ENCODE measurements at regions not wholly inside any gene's neighbourhood (a gene's known extent, or its start where the extent isn't known, plus 50 kb on each side); places are given as distances from the start of the nearest gene placed in this dataset.

DNA sequence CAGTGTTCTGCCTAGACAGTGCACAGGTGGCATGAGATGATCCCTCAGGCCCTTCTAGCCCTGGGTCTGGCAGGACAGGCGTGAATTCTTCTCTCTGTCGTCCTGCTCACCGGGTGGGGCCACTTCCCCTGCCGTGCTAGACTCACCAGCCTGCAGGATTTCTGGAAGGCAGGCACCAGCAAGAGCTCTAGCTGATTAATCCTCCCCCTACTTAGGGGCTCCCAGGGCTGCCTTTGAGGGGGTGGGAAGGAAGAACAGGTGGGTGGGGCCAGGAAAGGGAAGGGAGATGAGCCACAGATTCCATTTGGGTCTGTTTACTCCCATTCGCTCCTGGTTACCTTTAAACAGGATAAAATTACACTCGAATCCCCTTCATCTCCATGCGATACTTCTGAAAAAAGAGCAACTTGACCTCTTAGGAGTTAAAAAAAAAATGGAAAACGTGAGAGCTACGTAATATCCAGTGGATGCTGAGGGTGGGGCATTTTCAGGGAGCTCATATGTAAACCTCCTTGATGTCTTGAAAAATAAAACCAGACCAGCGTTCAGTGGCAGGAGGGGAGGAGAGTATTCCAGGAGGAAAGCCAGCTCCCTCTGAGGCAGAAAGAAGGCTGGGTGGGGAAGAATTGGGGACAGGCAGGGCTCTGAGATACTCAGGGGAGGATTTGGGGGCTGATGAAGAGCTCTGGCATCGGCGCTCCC, 665.5 kb downstream of the PTPRU start:
- Histone ChIP-seq H3K27ac (ENCODE audit: low read length) (no peak overlapping the region), H3K9ac (ENCODE audit: low read length) (no peak overlapping the region)

GRCh38 chr1:29900712-29901111, 664.4 kb downstream of the PTPRU start:
- H3K4me3 ChIP-seq (ENCODE audit: low read length), result no peak overlapping the region
- H3K27me3 ChIP-seq (ENCODE audit: control insufficient read depth, insufficient read depth, low read length), result no peaks in the 10 kb centered on the region
- H3K4me1 ChIP-seq (ENCODE audit: control insufficient read depth, low read depth, low read length), result peaks cover 20% of the 10 kb centered on the region
- H3K36me3 ChIP-seq (ENCODE audit: control insufficient read depth, low read depth, low read length), result no peaks in the 10 kb centered on the region
- no peaks in the 10 kb centered on the region for H3K9me3 ChIP-seq (ENCODE audit: control insufficient read depth, low read depth, low read length)
- no peak overlapping the region for H3K27ac ChIP-seq (ENCODE audit: low read length)
- H3K9ac ChIP-seq (ENCODE audit: low read length), result no peak overlapping the region

More for the DNA sequence above, 665.5 kb downstream of the PTPRU start:
- H3K4me3 ChIP-seq (ENCODE audit: low read length), result no peak overlapping the region
- no peaks in the 10 kb centered on the region for H3K9me3 ChIP-seq (ENCODE audit: control insufficient read depth, low read depth, low read length)
- H3K4me1 ChIP-seq (ENCODE audit: control insufficient read depth, low read depth, low read length), result peaks cover 20% of the 10 kb centered on the region
- no peaks in the 10 kb centered on the region for H3K27me3 ChIP-seq (ENCODE audit: control insufficient read depth, insufficient read depth, low read length)
- H3K36me3 ChIP-seq (ENCODE audit: control insufficient read depth, low read depth, low read length), result no peaks in the 10 kb centered on the region

DNA sequence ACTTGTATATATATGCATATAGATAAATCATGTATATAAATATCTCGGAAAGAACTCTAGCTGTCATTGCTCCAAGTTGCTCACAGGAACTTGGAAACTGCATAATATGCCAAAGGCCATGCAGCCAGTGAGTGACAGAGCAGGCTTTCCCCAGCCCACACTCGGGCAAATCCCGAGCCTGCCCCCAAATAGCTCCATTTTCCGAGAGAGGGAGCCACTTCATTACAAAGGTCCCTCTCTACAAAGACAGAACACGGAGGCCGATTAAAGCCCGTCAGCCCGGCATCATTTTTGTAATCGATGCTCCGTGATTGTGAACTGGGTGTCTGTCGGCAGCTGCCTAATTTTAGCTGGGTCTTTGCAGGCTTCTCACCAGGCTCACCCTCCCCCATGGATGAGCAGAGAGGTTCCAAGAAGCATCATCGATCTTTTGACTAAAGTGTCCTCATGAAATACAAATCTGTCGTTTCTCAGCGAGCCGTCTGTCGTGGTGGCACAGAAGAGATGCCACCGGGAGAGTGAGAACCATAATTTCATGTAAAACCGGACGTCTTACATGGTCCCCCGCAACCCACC, 663.9 kb downstream of the PTPRU start:
- Histone ChIP-seq H3K27me3 (ENCODE audit: control insufficient read depth, insufficient read depth, low read length) (no peaks in the 10 kb centered on the region), H3K4me3 (ENCODE audit: low read length) (no peak overlapping the region), H3K9me3 (ENCODE audit: control insufficient read depth, low read depth, low read length) (no peaks in the 10 kb centered on the region), H3K9ac (ENCODE audit: low read length) (no peak overlapping the region), H3K4me1 (ENCODE audit: control insufficient read depth, low read depth, low read length) (peaks cover 20% of the 10 kb centered on the region), H3K36me3 (ENCODE audit: control insufficient read depth, low read depth, low read length) (no peaks in the 10 kb centered on the region), H3K27ac (ENCODE audit: low read length) (no peak overlapping the region)

GRCh38 chr1:29896791-29897714, 660.7 kb downstream of the PTPRU start:
- Histone ChIP-seq H3K9me3 (ENCODE audit: control insufficient read depth, low read depth, low read length) (no peaks in the 10 kb centered on the region), H3K9ac (ENCODE audit: low read length) (no peak overlapping the region), H3K27ac (ENCODE audit: low read length) (no peak overlapping the region), H3K4me1 (ENCODE audit: control insufficient read depth, low read depth, low read length) (peaks cover 15% of the 10 kb centered on the region), H3K27me3 (ENCODE audit: control insufficient read depth, insufficient read depth, low read length) (no peaks in the 10 kb centered on the region), H3K4me3 (ENCODE audit: low read length) (no peak overlapping the region), H3K36me3 (ENCODE audit: control insufficient read depth, low read depth, low read length) (no peaks in the 10 kb centered on the region)

GRCh38 chr1:29896300-29896699, 660.0 kb downstream of the PTPRU start:
- Histone ChIP-seq H3K4me1 (ENCODE audit: control insufficient read depth, low read depth, low read length) (peaks cover 8% of the 10 kb centered on the region), H3K4me3 (ENCODE audit: low read length) (no peak overlapping the region), H3K27me3 (ENCODE audit: control insufficient read depth, insufficient read depth, low read length) (no peaks in the 10 kb centered on the region), H3K9ac (ENCODE audit: low read length) (no peak overlapping the region), H3K27ac (ENCODE audit: low read length) (no peak overlapping the region), H3K9me3 (ENCODE audit: control insufficient read depth, low read depth, low read length) (no peaks in the 10 kb centered on the region), H3K36me3 (ENCODE audit: control insufficient read depth, low read depth, low read length) (no peaks in the 10 kb centered on the region)

- Histone ChIP-seq H3K9ac (ENCODE audit: low read length) (no peak overlapping the region), H3K27me3 (ENCODE audit: control insufficient read depth, insufficient read depth, low read length) (no peaks in the 10 kb centered on the region), H3K9me3 (ENCODE audit: control insufficient read depth, low read depth, low read length) (no peaks in the 10 kb centered on the region), H3K36me3 (ENCODE audit: control insufficient read depth, low read depth, low read length) (no peaks in the 10 kb centered on the region), H3K4me3 (ENCODE audit: low read length) (no peak overlapping the region), H3K4me1 (ENCODE audit: control insufficient read depth, low read depth, low read length) (peaks cover 3% of the 10 kb centered on the region), H3K27ac (ENCODE audit: low read length) (no peak overlapping the region)
Measured at GRCh38 chr1:29895201-29895600, 658.9 kb downstream of the PTPRU start.

DNA sequence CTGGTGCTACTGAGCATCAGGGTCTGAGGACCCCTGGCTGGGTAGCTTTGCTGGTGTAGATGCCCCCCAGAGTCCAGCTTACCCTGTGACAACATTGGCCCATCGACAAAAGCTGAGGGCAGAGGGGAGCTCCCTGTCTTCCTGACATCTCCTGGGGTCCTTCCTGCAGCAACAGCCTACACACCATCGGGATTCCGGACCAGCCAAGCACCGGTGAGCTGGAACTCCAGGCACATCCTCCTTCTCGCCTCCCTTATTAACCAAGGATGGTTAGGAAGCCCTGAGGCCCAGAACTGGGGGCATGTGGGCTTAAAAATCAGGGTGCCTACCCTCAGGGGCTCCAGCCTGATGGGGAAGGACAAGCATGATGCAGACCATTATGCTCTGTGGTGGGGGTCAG, 658.0 kb downstream of the PTPRU start:
- no peaks in the 10 kb centered on the region for H3K36me3 ChIP-seq (ENCODE audit: control insufficient read depth, low read depth, low read length)
- no peak overlapping the region for H3K4me3 ChIP-seq (ENCODE audit: low read length)
- no peaks in the 10 kb centered on the region for H3K9me3 ChIP-seq (ENCODE audit: control insufficient read depth, low read depth, low read length)
- H3K27me3 ChIP-seq (ENCODE audit: control insufficient read depth, insufficient read depth, low read length), result no peaks in the 10 kb centered on the region
- H3K4me1 ChIP-seq (ENCODE audit: control insufficient read depth, low read depth, low read length), result peaks cover 3% of the 10 kb centered on the region
- no peak overlapping the region for H3K9ac ChIP-seq (ENCODE audit: low read length)
- no peak overlapping the region for H3K27ac ChIP-seq (ENCODE audit: low read length)

- Histone ChIP-seq H3K9me3 (ENCODE audit: control insufficient read depth, low read depth, low read length) (no peaks in the 10 kb centered on the region), H3K4me3 (ENCODE audit: low read length) (no peak overlapping the region), H3K27ac (ENCODE audit: low read length) (no peak overlapping the region), H3K9ac (ENCODE audit: low read length) (no peak overlapping the region), H3K36me3 (ENCODE audit: control insufficient read depth, low read depth, low read length) (no peaks in the 10 kb centered on the region), H3K27me3 (ENCODE audit: control insufficient read depth, insufficient read depth, low read length) (no peaks in the 10 kb centered on the region), H3K4me1 (ENCODE audit: control insufficient read depth, low read depth, low read length) (peaks cover 3% of the 10 kb centered on the region)
Measured at GRCh38 chr1:29893806-29894205, 657.5 kb downstream of the PTPRU start.

GRCh38 chr1:29893046-29893723, 656.9 kb downstream of the PTPRU start:
- Histone ChIP-seq H3K27ac (ENCODE audit: low read length) (no peak overlapping the region), H3K4me3 (ENCODE audit: low read length) (no peak overlapping the region), H3K9ac (ENCODE audit: low read length) (no peak overlapping the region), H3K4me1 (ENCODE audit: control insufficient read depth, low read depth, low read length) (peaks cover 3% of the 10 kb centered on the region), H3K27me3 (ENCODE audit: control insufficient read depth, insufficient read depth, low read length) (no peaks in the 10 kb centered on the region), H3K36me3 (ENCODE audit: control insufficient read depth, low read depth, low read length) (no peaks in the 10 kb centered on the region), H3K9me3 (ENCODE audit: control insufficient read depth, low read depth, low read length) (no peaks in the 10 kb centered on the region)

DNA sequence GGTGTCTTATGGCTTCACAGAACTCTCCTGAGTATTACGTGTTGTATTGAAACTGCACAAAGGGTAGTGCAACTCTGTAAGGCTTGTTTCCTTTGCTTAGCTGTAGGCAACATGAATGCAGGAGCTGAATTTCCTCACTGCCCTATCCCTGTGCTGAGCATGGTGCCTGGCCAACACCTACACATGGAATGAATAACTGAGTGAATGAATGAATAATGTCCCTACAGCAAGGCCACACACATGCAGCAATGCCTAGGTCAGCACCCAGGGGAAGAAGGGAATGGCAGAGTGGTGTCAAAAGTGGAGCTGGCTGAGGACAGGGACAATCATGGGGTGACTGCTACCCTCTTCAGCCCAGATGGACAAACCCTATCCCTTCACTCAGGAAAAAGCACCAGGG, 655.9 kb downstream of the PTPRU start:
- H3K36me3 ChIP-seq (ENCODE audit: control insufficient read depth, low read depth, low read length), result no peaks in the 10 kb centered on the region
- no peak overlapping the region for H3K9ac ChIP-seq (ENCODE audit: low read length)
- no peak overlapping the region for H3K4me3 ChIP-seq (ENCODE audit: low read length)
- no peaks in the 10 kb centered on the region for H3K27me3 ChIP-seq (ENCODE audit: control insufficient read depth, insufficient read depth, low read length)
- peaks cover 3% of the 10 kb centered on the region for H3K4me1 ChIP-seq (ENCODE audit: control insufficient read depth, low read depth, low read length)
- no peaks in the 10 kb centered on the region for H3K9me3 ChIP-seq (ENCODE audit: control insufficient read depth, low read depth, low read length)
- no peak overlapping the region for H3K27ac ChIP-seq (ENCODE audit: low read length)

DNA sequence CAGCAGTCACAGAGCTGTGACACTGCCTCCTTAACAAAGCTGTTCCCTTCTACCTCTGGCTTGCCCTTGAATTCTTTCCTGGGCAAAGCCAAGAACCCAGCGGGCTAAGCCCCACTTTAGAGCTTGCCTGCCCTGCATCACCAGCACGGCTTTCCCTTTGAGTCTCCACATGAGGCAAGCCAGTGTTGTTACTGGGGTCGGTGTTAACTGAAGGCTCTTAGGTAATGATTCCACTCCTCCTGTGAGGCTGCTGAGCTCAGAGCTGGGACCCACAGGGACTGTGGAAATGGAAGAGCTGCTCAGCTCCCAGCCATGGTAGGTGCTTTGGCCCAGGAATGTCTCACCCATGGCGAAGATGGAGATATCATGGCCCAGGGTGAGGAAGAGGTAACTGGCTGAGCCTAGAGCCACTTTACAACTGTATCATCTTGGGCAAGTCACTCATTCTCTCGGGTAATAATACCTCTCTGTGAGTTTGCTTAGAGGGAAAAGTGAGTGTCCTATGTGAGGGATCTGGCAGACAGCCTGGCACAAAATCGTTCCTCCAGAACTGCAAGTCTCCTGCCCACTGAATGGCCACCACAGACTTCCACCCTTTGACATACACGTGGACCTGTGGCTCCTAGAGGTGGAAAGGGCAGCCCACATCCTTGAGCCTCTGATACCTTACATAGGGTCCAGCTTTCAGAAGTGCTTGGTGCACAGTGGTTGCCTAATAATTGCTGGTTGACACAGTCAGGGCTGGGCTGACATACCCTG, 654.1 kb downstream of the PTPRU start:
- H3K9ac ChIP-seq (ENCODE audit: low read length), result no peak overlapping the region
- H3K27ac ChIP-seq (ENCODE audit: low read length), result no peak overlapping the region
- no peaks in the 10 kb centered on the region for H3K27me3 ChIP-seq (ENCODE audit: control insufficient read depth, insufficient read depth, low read length)
- H3K36me3 ChIP-seq (ENCODE audit: control insufficient read depth, low read depth, low read length), result no peaks in the 10 kb centered on the region
- H3K9me3 ChIP-seq (ENCODE audit: control insufficient read depth, low read depth, low read length), result no peaks in the 10 kb centered on the region
- H3K4me1 ChIP-seq (ENCODE audit: control insufficient read depth, low read depth, low read length), result no peaks in the 10 kb centered on the region
- no peak overlapping the region for H3K4me3 ChIP-seq (ENCODE audit: low read length)

Measured in iPS-18a (cell line).